ENCODE measurements at regions not wholly inside any gene's neighbourhood (a gene's known extent, or its start where the extent isn't known, plus 50 kb on each side); places are given as distances from the start of the nearest gene placed in this dataset.

- H3K4me1 ChIP-seq (ENCODE audit: insufficient read depth, low read length), result no peaks in the 10 kb centered on the region
- H3K9ac ChIP-seq (ENCODE audit: low read depth, low read length), result no peak overlapping the region
- no peaks in the 10 kb centered on the region for H3K9me3 ChIP-seq (ENCODE audit: control insufficient read depth, insufficient read depth, low read length)
- H3K36me3 ChIP-seq (ENCODE audit: insufficient read depth, low read length), result no peaks in the 10 kb centered on the region
Measured at GRCh38 chr5:61652916-61653315, 320.9 kb downstream of the ZSWIM6 start.

DNA sequence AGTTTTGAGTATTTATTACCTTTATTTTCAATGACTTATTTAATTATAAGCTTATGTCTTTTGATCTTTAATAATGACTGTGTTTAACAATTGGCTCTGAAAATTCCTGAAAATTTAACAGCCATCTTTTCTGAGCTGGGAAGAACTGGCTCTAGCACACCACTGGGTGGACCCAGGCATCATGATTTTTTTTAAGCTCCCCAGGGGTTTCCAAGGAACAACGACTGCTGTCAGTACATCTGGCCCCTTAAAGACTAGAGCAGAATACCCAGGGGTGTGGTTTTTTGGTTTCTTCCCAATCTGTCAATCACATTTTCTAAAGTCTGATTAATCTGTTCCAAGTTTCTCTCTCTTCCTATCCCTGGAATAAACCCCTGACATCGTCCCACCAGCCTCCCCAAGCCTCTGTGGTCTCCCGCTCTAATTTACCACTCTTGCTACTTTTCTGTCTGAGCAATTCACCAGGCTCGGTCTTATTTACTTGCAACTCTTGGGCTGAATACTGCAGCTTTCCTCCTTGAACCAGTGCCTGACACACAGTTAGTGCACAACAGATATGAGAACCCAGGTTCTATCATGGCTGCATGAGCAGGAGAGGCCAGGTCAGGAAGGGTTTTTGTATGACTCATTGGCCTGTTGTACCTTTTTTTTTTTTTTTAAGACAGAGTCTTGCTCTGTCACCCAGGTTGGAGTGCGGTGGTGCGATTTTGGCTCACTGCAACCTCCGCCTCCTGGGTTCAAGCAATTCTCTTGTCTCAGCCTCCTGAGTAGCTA, 321.9 kb downstream of the ZSWIM6 start:
- no peaks in the 10 kb centered on the region for H3K36me3 ChIP-seq (ENCODE audit: insufficient read depth, low read length)
- H3K4me1 ChIP-seq (ENCODE audit: insufficient read depth, low read length), result no peaks in the 10 kb centered on the region; the same call in 1 of the 2 replicates
- no peaks in the 10 kb centered on the region for H3K9me3 ChIP-seq (ENCODE audit: control insufficient read depth, insufficient read depth, low read length)
- H3K9ac ChIP-seq (ENCODE audit: low read depth, low read length), result no peak overlapping the region

DNA sequence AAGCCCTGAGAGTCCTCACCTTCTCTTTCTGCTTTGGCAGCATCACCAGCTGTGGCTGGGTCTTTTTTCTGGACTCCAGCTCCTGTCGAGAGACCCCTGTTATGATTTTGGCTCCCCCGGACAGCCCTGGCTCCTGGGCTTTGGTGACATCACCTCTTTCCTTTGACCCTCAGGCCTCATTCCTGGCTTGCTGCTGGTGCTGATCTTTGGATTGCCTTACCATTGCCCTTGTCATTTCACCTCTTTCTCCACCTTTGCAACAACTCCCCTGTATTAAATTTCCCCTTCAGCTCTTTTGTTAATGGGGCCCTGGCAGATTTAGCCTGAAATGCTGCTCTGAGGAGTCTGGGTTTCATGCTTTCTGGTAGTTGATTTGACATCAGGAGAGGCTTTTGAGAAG, 322.8 kb downstream of the ZSWIM6 start:
- Histone ChIP-seq H3K9ac (ENCODE audit: low read depth, low read length) (no peak overlapping the region), H3K4me1 (ENCODE audit: insufficient read depth, low read length) (peaks cover 4% of the 10 kb centered on the region), H3K9me3 (ENCODE audit: control insufficient read depth, insufficient read depth, low read length) (no peaks in the 10 kb centered on the region), H3K36me3 (ENCODE audit: insufficient read depth, low read length) (no peaks in the 10 kb centered on the region)

DNA sequence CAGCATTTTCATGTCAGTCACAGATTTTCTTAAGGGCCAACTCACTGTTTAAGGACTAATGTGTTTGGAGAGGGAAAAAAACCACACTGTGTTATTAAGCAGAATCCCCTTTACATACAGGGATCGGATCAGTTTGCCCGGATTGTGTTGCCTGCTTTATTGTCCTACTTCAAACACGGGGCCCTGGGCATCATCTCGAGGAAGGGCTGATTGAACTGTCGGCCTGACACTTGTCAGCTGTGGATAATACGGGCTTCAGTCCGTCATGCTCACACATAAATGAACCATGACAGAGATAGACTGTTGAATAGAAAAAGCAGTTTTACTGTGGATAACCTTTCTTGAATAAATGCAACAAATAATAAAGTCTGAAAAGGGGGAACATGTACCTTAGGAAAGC, 325.0 kb downstream of the ZSWIM6 start:
- H3K9me3 ChIP-seq (ENCODE audit: control insufficient read depth, insufficient read depth, low read length), result no peaks in the 10 kb centered on the region
- no peaks in the 10 kb centered on the region for H3K36me3 ChIP-seq (ENCODE audit: insufficient read depth, low read length)
- peaks cover 6% of the 10 kb centered on the region for H3K4me1 ChIP-seq (ENCODE audit: insufficient read depth, low read length)
- no peak overlapping the region for H3K9ac ChIP-seq (ENCODE audit: low read depth, low read length)

GRCh38 chr5:61657686-61658085, 325.6 kb downstream of the ZSWIM6 start:
- Histone ChIP-seq H3K9me3 (ENCODE audit: control insufficient read depth, insufficient read depth, low read length) (no peaks in the 10 kb centered on the region), H3K36me3 (ENCODE audit: insufficient read depth, low read length) (no peaks in the 10 kb centered on the region), H3K4me1 (ENCODE audit: insufficient read depth, low read length) (peaks cover 6% of the 10 kb centered on the region), H3K9ac (ENCODE audit: low read depth, low read length) (no peak overlapping the region)

DNA sequence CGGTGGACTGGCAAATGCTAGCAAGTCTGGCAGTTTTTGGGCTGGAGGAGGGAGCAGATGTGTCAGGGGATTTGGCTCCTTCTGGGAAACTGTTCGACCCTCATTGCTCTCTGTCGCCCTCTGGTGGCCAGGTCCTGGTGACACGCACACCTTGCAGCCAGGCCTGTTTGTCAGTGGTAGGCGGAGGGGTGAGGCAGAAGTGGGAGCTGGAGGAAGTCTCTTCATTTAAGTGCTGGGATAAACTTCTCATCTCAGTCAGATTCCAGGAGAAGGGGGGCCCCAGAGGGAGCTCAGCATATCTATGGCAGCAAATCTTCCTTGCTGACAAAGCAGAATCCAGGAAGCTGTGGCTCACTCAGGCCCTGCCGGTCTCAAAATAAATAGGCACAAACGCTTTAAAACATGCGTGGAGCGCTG, 326.5 kb downstream of the ZSWIM6 start:
- H3K9me3 ChIP-seq (ENCODE audit: control insufficient read depth, insufficient read depth, low read length), result no peaks in the 10 kb centered on the region
- no peaks in the 10 kb centered on the region for H3K36me3 ChIP-seq (ENCODE audit: insufficient read depth, low read length)
- peak overlapping the region; percentile 46; the same call in 1 of the 2 replicates for H3K9ac ChIP-seq (ENCODE audit: low read depth, low read length)
- peaks cover 6% of the 10 kb centered on the region for H3K4me1 ChIP-seq (ENCODE audit: insufficient read depth, low read length)

DNA sequence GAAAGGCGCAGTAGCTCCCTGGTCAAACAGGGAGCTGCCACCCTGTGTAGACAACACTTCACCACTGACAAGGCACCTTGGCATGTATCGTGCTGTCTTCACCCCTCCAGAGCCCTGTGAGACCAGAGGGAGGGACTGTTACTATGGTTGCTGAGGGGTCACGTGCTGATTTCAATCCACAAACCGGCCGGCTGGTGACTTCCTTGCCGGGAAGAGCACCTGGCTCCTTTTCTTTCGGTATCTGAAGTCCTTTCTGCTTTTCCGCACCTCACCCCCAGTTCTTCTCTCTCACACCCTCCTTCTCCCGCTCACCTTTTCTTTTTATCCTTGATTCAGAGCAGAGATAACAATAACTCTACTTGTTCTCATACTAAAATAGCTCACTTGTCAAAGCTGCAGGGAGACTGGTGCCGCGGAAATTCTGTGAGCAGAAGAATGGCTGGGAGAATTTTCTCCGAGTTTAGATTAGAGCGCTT, 327.2 kb downstream of the ZSWIM6 start:
- H3K9me3 ChIP-seq (ENCODE audit: control insufficient read depth, insufficient read depth, low read length), result no peaks in the 10 kb centered on the region
- peak overlapping the region; percentile 46; the same call in 1 of the 2 replicates for H3K9ac ChIP-seq (ENCODE audit: low read depth, low read length)
- H3K36me3 ChIP-seq (ENCODE audit: insufficient read depth, low read length), result no peaks in the 10 kb centered on the region
- peaks cover 6% of the 10 kb centered on the region for H3K4me1 ChIP-seq (ENCODE audit: insufficient read depth, low read length)

- H3K36me3 ChIP-seq (ENCODE audit: insufficient read depth, low read length), result no peaks in the 10 kb centered on the region
- no peak overlapping the region for H3K9ac ChIP-seq (ENCODE audit: low read depth, low read length)
- peaks cover 6% of the 10 kb centered on the region for H3K4me1 ChIP-seq (ENCODE audit: insufficient read depth, low read length)
- no peaks in the 10 kb centered on the region for H3K9me3 ChIP-seq (ENCODE audit: control insufficient read depth, insufficient read depth, low read length)
Measured at GRCh38 chr5:61662670-61663069, 330.6 kb downstream of the ZSWIM6 start.

- no peak overlapping the region for H3K9ac ChIP-seq (ENCODE audit: low read depth, low read length)
- no peaks in the 10 kb centered on the region for H3K9me3 ChIP-seq (ENCODE audit: control insufficient read depth, insufficient read depth, low read length)
- H3K36me3 ChIP-seq (ENCODE audit: insufficient read depth, low read length), result no peaks in the 10 kb centered on the region
- H3K4me1 ChIP-seq (ENCODE audit: insufficient read depth, low read length), result no peaks in the 10 kb centered on the region
Measured at GRCh38 chr5:61666064-61666621, 334.1 kb downstream of the ZSWIM6 start.

DNA sequence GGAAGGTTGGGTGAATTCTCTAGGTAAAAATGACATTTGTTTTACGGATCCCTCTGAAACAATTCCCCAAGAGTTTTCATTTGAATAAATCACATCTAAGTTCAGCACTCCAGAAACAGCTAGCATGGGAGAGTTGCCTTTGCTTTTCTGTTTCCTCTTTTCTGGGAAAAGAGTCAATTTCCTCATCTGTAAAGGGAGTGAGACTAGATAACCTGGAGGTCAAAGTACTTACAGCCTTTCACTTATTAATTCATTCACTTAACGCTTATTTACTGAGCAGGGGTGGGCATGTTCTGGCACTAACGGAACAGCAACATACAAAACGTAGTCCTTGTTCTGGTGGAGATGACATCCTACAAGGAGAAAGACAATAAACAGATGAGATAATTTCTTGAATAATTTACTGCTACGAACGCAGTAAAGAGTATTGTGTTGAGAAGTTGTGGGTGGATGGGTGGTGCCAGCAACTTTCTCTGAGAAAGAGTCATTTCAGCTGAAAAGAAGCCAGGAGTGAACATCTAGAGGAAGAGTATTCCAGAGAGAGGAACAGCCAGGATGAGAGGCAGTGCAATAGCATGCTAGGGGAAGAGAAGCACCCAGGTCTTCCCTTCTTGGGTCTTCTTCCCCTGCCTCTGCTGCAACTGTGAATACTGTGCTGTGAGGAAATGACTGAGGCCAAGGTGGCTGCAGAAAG, 335.6 kb downstream of the ZSWIM6 start:
- Histone ChIP-seq H3K4me1 (ENCODE audit: insufficient read depth, low read length) (no peaks in the 10 kb centered on the region), H3K9ac (ENCODE audit: low read depth, low read length) (no peak overlapping the region), H3K9me3 (ENCODE audit: control insufficient read depth, insufficient read depth, low read length) (no peaks in the 10 kb centered on the region), H3K36me3 (ENCODE audit: insufficient read depth, low read length) (no peaks in the 10 kb centered on the region)

DNA sequence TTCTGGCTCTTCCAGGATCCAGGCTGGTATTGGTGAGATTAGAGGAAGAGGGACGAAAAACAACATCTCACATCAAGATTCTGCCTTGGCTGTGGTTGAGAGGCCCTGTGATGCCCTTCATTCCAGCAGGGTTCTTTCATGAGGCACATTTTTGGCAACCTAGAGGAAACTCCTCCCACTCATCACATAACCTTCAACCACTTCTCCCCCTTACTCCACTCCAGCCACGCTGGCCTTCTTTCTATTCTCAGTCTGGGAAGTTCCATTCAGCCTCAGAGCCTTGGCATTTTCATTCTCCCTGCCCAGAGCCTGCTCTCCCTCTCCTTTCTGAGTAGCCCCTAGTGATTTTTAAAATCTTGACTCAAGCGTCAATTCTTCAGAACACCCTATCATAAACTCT, 337.5 kb downstream of the ZSWIM6 start:
- Histone ChIP-seq H3K36me3 (ENCODE audit: insufficient read depth, low read length) (no peaks in the 10 kb centered on the region), H3K9me3 (ENCODE audit: control insufficient read depth, insufficient read depth, low read length) (no peaks in the 10 kb centered on the region), H3K9ac (ENCODE audit: low read depth, low read length) (no peak overlapping the region), H3K4me1 (ENCODE audit: insufficient read depth, low read length) (no peaks in the 10 kb centered on the region)

DNA sequence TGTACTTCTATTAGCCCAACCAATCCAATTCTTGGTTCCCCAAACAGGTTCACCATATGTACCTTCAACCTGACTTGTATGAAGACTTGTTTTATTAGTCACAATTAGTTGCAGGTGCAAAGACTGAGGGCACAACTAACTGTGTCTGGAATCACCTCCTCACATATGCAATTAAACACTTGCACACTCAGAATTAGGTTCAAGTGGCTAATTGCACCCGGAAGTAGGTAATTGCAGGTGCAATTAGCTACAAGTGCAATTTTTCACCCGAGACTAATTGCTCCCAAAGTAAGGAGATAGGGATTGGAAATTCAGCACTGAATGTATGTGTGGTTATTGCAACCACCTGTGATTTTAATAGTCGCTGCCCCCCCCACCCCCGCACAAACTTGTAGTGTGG, 338.9 kb downstream of the ZSWIM6 start:
- H3K9ac ChIP-seq (ENCODE audit: low read depth, low read length), result no peak overlapping the region
- H3K4me1 ChIP-seq (ENCODE audit: insufficient read depth, low read length), result no peaks in the 10 kb centered on the region
- no peaks in the 10 kb centered on the region for H3K36me3 ChIP-seq (ENCODE audit: insufficient read depth, low read length)

DNA sequence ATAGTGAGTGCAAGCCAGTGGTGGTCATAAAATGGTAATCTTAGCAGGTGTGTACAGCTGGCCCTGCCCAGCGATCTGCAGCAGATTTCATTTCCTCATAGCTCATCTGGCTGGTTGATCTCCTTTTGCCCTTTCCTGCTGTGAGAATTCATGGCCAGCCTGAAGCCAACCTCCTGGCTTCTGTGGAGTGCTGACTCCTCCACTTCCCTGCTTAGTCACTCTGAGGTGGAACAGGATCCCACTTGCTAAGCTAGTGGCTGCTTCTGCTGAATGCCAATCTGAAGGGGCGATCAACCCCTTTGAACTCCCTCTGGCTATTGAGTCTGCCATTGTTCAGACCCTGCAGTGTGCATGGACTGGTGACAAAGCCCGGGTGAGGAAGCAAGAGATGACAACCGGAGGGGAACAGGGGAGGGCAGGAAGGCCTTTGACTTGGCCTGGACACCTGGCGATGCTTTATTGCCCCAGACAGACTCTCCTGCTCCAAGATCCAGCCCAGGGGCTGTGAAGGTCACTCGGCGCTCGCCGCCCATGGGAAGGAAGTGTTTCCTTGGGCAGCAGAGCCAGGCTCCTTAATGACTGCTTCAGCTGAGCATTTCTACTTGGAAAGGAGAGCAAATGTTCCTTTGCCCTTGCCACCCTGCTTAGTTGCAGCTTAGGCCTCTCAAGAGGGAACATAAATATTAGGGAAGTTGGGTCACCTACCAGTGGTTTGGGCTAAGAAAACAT, 341.1 kb downstream of the ZSWIM6 start:
- Histone ChIP-seq H3K9me3 (ENCODE audit: control insufficient read depth, insufficient read depth, low read length) (no peaks in the 10 kb centered on the region), H3K36me3 (ENCODE audit: insufficient read depth, low read length) (no peaks in the 10 kb centered on the region), H3K4me1 (ENCODE audit: insufficient read depth, low read length) (no peaks in the 10 kb centered on the region), H3K9ac (ENCODE audit: low read depth, low read length) (no peak overlapping the region)

More for the DNA sequence above, 338.9 kb downstream of the ZSWIM6 start:
- H3K9me3 ChIP-seq (ENCODE audit: control insufficient read depth, insufficient read depth, low read length), result no peaks in the 10 kb centered on the region

DNA sequence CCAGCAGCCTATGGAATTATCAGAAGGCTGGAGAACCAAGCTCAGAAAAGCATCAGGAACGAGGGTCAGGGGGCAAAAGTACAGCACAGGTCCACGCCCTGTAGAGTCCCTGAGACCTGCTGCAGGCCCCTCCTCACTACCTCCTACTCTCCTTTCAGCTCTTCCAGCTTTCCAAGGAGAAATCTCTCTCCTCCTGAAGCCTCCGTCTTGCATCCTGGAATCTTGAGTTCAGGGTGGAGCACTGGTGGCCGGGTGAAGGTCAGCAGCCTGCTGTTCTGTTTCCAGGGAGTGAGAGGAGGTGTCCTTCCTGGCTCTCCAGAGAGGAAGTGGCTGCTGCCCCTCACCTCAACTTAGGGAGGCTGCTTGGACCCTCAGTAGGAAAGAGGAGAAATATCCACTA, 342.3 kb downstream of the ZSWIM6 start:
- Histone ChIP-seq H3K36me3 (ENCODE audit: insufficient read depth, low read length) (no peaks in the 10 kb centered on the region), H3K9ac (ENCODE audit: low read depth, low read length) (no peak overlapping the region), H3K9me3 (ENCODE audit: control insufficient read depth, insufficient read depth, low read length) (no peaks in the 10 kb centered on the region), H3K4me1 (ENCODE audit: insufficient read depth, low read length) (peaks cover 3% of the 10 kb centered on the region; the same call in 1 of the 2 replicates)
